GM12878 (cell line): ENCODE measurements at regions not wholly inside any gene's neighbourhood (a gene's known extent, or its start where the extent isn't known, plus 50 kb on each side); places are given as distances from the start of the nearest gene placed in this dataset.
A peak's percentile ranks its signal among the peaks of the same experiment; 100 is the strongest.

Experiments used
- ETV6 ChIP-seq, 2 experiments: fragments of 450-650 bp in 1 of 2; IDR thresholded peaks in 1 of 2; conservative IDR thresholded peaks in 1 of 2; 2 replicates each; pipeline ENCODE4 v1.6.1; 2014; ENCODE audit warnings: antibody characterized with exemption in 1 of 2, borderline replicate concordance in 1 of 2, low read depth in 1 of 2, mild to moderate bottlenecking in 1 of 2, moderate library complexity in 1 of 2
- HCFC1 ChIP-seq: fragments of 150-350 bp; IDR thresholded peaks from 2 replicates; pipeline ENCODE4 v1.6.1; 2014; ENCODE audit warnings: low read length
- IKZF1 ChIP-seq: fragments of 450-650 bp; conservative IDR thresholded peaks from 2 replicates; pipeline ENCODE4 v1.6.1; 2017; ENCODE audit warnings: antibody characterized with exemption, mild to moderate bottlenecking
- JUNB ChIP-seq: IDR thresholded peaks from 2 replicates; pipeline ENCODE4 v1.6.1; 2016; ENCODE audit warnings: antibody characterized with exemption, mild to moderate bottlenecking
- MTA2 ChIP-seq: fragments of 450-650 bp; IDR thresholded peaks from 2 replicates; pipeline ENCODE4 v1.6.1; 2016; ENCODE audit warnings: low read depth, mild to moderate bottlenecking, moderate library complexity
- MYC ChIP-seq: IDR thresholded peaks from 2 replicates; pipeline ENCODE4 v1.6.1; 2011; ENCODE audit warnings: mild to moderate bottlenecking, low read length, moderate library complexity, inconsistent platforms; ENCODE audit not compliant: insufficient read depth, insufficient replicate concordance, insufficient read length, severe bottlenecking
- PML ChIP-seq: IDR thresholded peaks from 2 replicates; pipeline ENCODE4 v1.6.1; 2012; ENCODE audit warnings: low read length, inconsistent platforms
- TAF1 ChIP-seq: IDR thresholded peaks from 2 replicates; pipeline ENCODE4 v1.6.1; 2011; ENCODE audit warnings: mild to moderate bottlenecking, low read depth, low read length, borderline replicate concordance
- TBL1XR1 ChIP-seq: IDR thresholded peaks from 2 replicates; pipeline ENCODE4 v1.6.1; 2012; ENCODE audit warnings: low read depth, low read length, improper control_type of control experiment
- ZNF622 ChIP-seq: fragments of 450-650 bp; IDR thresholded peaks from 2 replicates; pipeline ENCODE4 v1.6.1; 2017; ENCODE audit warnings: mild to moderate bottlenecking, inconsistent platforms
- TF ChIP-seq, protein P1 (sequence below): fragments of 450-650 bp; conservative IDR thresholded peaks from 2 replicates; pipeline ENCODE4 v1.6.1; 2017; ENCODE audit warnings: mild to moderate bottlenecking, moderate library complexity
- TF ChIP-seq, protein P2 (sequence below): fragments of 450-650 bp; formaldehyde crosslinking; IDR thresholded peaks from 2 replicates; pipeline ENCODE4 v1.4.0; 2020; ENCODE audit warnings: mild to moderate bottlenecking, moderate library complexity
- TF ChIP-seq, protein P3 (sequence below): fragments of 450-650 bp; IDR thresholded peaks from 2 replicates; pipeline ENCODE4 v1.6.1; 2017; ENCODE audit warnings: borderline replicate concordance
- TF ChIP-seq, protein P4 (sequence below): fragments of 150-350 bp; IDR thresholded peaks from 2 replicates; pipeline ENCODE4 v1.6.1; 2016; ENCODE audit warnings: low read depth, low read length
- TF ChIP-seq, protein P5 (sequence below): IDR thresholded peaks from 2 replicates; pipeline ENCODE4 v1.6.1; 2012; ENCODE audit warnings: mild to moderate bottlenecking, low read depth, low read length

DNA sequence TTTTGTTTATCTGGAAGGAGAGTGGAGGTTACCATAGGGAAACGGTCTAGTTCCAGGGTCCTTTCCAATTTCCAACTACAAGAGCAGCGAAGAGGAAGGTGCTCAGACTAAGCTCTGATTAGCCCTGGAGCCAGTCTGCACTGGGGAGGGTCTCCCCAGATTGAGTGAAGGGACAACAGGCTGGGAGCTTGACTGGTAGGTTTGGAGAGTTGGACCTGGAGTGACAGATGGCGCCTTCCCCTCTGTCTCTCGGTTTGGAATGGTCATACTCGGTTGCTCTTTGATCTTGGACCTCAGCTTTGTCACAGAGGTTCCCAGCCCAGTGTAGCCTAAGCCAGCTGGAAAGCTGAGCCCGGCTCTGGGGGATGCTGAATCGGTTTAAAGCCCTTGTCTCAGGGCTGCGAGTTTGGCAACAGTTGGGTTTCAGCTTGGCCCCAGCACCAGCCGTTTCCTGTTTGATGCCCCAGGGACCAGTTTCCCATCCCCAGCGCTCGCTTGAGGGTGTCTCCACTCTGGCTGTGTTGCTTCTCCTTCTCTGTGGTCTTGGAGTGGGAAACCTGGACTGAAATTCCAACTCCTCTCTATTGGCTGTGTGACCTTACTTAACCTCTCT is 53.1 kb upstream of the ULK4 start (continued):
- TF ChIP-seq, protein P1, sequence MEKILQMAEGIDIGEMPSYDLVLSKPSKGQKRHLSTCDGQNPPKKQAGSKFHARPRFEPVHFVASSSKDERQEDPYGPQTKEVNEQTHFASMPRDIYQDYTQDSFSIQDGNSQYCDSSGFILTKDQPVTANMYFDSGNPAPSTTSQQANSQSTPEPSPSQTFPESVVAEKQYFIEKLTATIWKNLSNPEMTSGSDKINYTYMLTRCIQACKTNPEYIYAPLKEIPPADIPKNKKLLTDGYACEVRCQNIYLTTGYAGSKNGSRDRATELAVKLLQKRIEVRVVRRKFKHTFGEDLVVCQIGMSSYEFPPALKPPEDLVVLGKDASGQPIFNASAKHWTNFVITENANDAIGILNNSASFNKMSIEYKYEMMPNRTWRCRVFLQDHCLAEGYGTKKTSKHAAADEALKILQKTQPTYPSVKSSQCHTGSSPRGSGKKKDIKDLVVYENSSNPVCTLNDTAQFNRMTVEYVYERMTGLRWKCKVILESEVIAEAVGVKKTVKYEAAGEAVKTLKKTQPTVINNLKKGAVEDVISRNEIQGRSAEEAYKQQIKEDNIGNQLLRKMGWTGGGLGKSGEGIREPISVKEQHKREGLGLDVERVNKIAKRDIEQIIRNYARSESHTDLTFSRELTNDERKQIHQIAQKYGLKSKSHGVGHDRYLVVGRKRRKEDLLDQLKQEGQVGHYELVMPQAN, result peak; percentile 52; the same call in 1 of the 2 replicates
- TF ChIP-seq, protein P2, sequence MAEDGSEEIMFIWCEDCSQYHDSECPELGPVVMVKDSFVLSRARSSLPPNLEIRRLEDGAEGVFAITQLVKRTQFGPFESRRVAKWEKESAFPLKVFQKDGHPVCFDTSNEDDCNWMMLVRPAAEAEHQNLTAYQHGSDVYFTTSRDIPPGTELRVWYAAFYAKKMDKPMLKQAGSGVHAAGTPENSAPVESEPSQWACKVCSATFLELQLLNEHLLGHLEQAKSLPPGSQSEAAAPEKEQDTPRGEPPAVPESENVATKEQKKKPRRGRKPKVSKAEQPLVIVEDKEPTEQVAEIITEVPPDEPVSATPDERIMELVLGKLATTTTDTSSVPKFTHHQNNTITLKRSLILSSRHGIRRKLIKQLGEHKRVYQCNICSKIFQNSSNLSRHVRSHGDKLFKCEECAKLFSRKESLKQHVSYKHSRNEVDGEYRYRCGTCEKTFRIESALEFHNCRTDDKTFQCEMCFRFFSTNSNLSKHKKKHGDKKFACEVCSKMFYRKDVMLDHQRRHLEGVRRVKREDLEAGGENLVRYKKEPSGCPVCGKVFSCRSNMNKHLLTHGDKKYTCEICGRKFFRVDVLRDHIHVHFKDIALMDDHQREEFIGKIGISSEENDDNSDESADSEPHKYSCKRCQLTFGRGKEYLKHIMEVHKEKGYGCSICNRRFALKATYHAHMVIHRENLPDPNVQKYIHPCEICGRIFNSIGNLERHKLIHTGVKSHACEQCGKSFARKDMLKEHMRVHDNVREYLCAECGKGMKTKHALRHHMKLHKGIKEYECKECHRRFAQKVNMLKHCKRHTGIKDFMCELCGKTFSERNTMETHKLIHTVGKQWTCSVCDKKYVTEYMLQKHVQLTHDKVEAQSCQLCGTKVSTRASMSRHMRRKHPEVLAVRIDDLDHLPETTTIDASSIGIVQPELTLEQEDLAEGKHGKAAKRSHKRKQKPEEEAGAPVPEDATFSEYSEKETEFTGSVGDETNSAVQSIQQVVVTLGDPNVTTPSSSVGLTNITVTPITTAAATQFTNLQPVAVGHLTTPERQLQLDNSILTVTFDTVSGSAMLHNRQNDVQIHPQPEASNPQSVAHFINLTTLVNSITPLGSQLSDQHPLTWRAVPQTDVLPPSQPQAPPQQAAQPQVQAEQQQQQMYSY (CRISPR knock-in tag), result no peak
- TF ChIP-seq PML (no peak), JUNB (no peak), HCFC1 (no peak), MTA2 (0 out of 2 replicates have a peak, but pooled peaks have one; percentile 6), TBL1XR1 (0 out of 2 replicates have a peak, but pooled peaks have one; percentile 0), TAF1 (0 out of 2 replicates have a peak, but pooled peaks have one; percentile 43), MYC (no peak), IKZF1 (peak; percentile 72), ZNF622 (no peak), ETV6 (conservative IDR thresholded peaks at IDR 0.05 in 1 of 2, IDR thresholded peaks at IDR 0.05 in 1 of 2; ENCODE audit: borderline replicate concordance in 1 of 2, low read depth in 1 of 2) (0 out of 4 replicates have a peak, but pooled peaks of 1 of the 2 experiments have one; percentile 16)
- TF ChIP-seq, protein P3, sequence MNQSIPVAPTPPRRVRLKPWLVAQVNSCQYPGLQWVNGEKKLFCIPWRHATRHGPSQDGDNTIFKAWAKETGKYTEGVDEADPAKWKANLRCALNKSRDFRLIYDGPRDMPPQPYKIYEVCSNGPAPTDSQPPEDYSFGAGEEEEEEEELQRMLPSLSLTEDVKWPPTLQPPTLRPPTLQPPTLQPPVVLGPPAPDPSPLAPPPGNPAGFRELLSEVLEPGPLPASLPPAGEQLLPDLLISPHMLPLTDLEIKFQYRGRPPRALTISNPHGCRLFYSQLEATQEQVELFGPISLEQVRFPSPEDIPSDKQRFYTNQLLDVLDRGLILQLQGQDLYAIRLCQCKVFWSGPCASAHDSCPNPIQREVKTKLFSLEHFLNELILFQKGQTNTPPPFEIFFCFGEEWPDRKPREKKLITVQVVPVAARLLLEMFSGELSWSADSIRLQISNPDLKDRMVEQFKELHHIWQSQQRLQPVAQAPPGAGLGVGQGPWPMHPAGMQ, result no peak
- TF ChIP-seq, protein P4, sequence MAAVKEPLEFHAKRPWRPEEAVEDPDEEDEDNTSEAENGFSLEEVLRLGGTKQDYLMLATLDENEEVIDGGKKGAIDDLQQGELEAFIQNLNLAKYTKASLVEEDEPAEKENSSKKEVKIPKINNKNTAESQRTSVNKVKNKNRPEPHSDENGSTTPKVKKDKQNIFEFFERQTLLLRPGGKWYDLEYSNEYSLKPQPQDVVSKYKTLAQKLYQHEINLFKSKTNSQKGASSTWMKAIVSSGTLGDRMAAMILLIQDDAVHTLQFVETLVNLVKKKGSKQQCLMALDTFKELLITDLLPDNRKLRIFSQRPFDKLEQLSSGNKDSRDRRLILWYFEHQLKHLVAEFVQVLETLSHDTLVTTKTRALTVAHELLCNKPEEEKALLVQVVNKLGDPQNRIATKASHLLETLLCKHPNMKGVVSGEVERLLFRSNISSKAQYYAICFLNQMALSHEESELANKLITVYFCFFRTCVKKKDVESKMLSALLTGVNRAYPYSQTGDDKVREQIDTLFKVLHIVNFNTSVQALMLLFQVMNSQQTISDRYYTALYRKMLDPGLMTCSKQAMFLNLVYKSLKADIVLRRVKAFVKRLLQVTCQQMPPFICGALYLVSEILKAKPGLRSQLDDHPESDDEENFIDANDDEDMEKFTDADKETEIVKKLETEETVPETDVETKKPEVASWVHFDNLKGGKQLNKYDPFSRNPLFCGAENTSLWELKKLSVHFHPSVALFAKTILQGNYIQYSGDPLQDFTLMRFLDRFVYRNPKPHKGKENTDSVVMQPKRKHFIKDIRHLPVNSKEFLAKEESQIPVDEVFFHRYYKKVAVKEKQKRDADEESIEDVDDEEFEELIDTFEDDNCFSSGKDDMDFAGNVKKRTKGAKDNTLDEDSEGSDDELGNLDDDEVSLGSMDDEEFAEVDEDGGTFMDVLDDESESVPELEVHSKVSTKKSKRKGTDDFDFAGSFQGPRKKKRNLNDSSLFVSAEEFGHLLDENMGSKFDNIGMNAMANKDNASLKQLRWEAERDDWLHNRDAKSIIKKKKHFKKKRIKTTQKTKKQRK, result no peak
- TF ChIP-seq, protein P5, sequence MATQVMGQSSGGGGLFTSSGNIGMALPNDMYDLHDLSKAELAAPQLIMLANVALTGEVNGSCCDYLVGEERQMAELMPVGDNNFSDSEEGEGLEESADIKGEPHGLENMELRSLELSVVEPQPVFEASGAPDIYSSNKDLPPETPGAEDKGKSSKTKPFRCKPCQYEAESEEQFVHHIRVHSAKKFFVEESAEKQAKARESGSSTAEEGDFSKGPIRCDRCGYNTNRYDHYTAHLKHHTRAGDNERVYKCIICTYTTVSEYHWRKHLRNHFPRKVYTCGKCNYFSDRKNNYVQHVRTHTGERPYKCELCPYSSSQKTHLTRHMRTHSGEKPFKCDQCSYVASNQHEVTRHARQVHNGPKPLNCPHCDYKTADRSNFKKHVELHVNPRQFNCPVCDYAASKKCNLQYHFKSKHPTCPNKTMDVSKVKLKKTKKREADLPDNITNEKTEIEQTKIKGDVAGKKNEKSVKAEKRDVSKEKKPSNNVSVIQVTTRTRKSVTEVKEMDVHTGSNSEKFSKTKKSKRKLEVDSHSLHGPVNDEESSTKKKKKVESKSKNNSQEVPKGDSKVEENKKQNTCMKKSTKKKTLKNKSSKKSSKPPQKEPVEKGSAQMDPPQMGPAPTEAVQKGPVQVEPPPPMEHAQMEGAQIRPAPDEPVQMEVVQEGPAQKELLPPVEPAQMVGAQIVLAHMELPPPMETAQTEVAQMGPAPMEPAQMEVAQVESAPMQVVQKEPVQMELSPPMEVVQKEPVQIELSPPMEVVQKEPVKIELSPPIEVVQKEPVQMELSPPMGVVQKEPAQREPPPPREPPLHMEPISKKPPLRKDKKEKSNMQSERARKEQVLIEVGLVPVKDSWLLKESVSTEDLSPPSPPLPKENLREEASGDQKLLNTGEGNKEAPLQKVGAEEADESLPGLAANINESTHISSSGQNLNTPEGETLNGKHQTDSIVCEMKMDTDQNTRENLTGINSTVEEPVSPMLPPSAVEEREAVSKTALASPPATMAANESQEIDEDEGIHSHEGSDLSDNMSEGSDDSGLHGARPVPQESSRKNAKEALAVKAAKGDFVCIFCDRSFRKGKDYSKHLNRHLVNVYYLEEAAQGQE, result no peak
